HepG2 (cell line): ENCODE measurements at regions not wholly inside any gene's neighbourhood (a gene's known extent, or its start where the extent isn't known, plus 50 kb on each side); places are given as distances from the start of the nearest gene placed in this dataset.

Source experiments
- ATAC-seq: fragments of 200-7000 bp; cut with Tn5 transposase; 3 replicates; pipeline ENCODE4 v1.9.1; 2020; ENCODE audit warnings: mild to moderate bottlenecking, moderate library complexity
- BruUV-seq: library from RNA; stranded (reverse); fragments of 400-500 nt; replicated peaks from 2 replicates; lab custom pipeline; 2021; lab: Mats Ljungman, UMichigan
- CTCF ChIA-PET: fragments of 300-600 bp; formaldehyde crosslinking; extraction: SDS; loops from one replicate; lab custom pipeline; 2021; ENCODE audit warnings: low total read pairs, inconsistent platforms, low intra/inter-chr PET ratio; lab: Yijun Ruan, JAX
- POLR2A ChIA-PET: fragments of 350-600 bp; sonication (Branson Sonifier 250); formaldehyde crosslinking; loops from one replicate; lab custom pipeline; 2020; ENCODE audit warnings: antibody characterized with exemption, inconsistent platforms; lab: Yijun Ruan, JAX
- DNase-seq: peaks from one replicate; pipeline ENCODE4 v3.0.0-alpha.2; 2015; ENCODE audit warnings: low spot score
- FAIRE-seq: peaks from 3 replicates; lab custom pipeline; 2011; peaks lifted over from hg19 to GRCh38; lab: Jason Lieb, UNC
- H2AFZ ChIP-seq: one replicate; pipeline ENCODE4 v1.6.1; 2011; ENCODE audit warnings: low read length, inconsistent platforms
- H3K27ac ChIP-seq: fragments of 300-600 bp; 3 replicates; pipeline ENCODE4 v1.8.0; 2011; ENCODE audit warnings: mixed run types, mild to moderate bottlenecking, mixed read lengths, low read length, inconsistent platforms; ENCODE audit not compliant: insufficient read depth; ENCODE audit errors: extremely low read length
- H3K27me3 ChIP-seq, 2 experiments: fragments of 200-600 bp in 1 of 2; 2 replicates in 1 of 2; 3 replicates in 1 of 2; pipeline versions ENCODE4 v1.6.0 to v1.8.0; 2011; ENCODE audit warnings: low read length in 2 of 2, mild to moderate bottlenecking in 2 of 2, moderate library complexity in 2 of 2, inconsistent platforms in 1 of 2; ENCODE audit not compliant: insufficient read depth in 2 of 2, control insufficient read depth in 1 of 2
- H3K36me3 ChIP-seq, 2 experiments: fragments of 200-600 bp in 1 of 2; replicated peaks in 1 of 2; 2 replicates in 1 of 2; 3 replicates in 1 of 2; pipeline versions ENCODE4 v1.5.1 to v1.8.0; 2011; ENCODE audit warnings: low read length in 2 of 2, inconsistent platforms in 1 of 2; ENCODE audit not compliant: insufficient read depth in 2 of 2, control insufficient read depth in 1 of 2
- H3K4me1 ChIP-seq: 2 replicates; pipeline ENCODE4 v1.5.1; 2012; ENCODE audit warnings: low read length, inconsistent platforms; ENCODE audit not compliant: insufficient read depth
- H3K4me2 ChIP-seq: 2 replicates; pipeline ENCODE4 v1.6.0; 2011; ENCODE audit warnings: low read depth, low read length, inconsistent platforms
- H3K4me3 ChIP-seq, 3 experiments: fragments of 200-600 bp in 1 of 3; sonication (generic), shearing (Covaris generic) in 1 of 3; replicated peaks in 1 of 3; 2 replicates each; pipeline ENCODE4 v1.5.1; 2011 to 2016; ENCODE audit warnings: low read length in 3 of 3, inconsistent platforms in 2 of 3, low read depth in 2 of 3, mild to moderate bottlenecking in 2 of 3, control low read depth in 1 of 3, mixed read lengths in 1 of 3; ENCODE audit not compliant: insufficient read depth in 1 of 3
- H3K79me2 ChIP-seq: one replicate; pipeline ENCODE4 v1.6.1; 2011; ENCODE audit warnings: low read length, inconsistent platforms; ENCODE audit not compliant: insufficient read depth
- H3K9ac ChIP-seq: 2 replicates; pipeline ENCODE4 v1.6.0; 2011; ENCODE audit warnings: mild to moderate bottlenecking, low read depth, low read length, inconsistent platforms; ENCODE audit not compliant: insufficient read depth
- H3K9me3 ChIP-seq: 2 replicates; pipeline ENCODE4 v1.5.1; 2012; ENCODE audit warnings: mild to moderate bottlenecking, low read length
- H4K20me1 ChIP-seq: 2 replicates; pipeline ENCODE4 v1.6.0; 2011; ENCODE audit warnings: inconsistent platforms, mild to moderate bottlenecking, low read length, moderate library complexity; ENCODE audit not compliant: insufficient read depth
- MTA1 ChIP-seq: sonication (generic); formaldehyde crosslinking; IDR thresholded peaks from 2 replicates; pipeline ENCODE4 v1.4.0; 2020; ENCODE audit warnings: missing genetic modification reagents, mild to moderate bottlenecking, borderline replicate concordance
- NCOR1 ChIP-seq: fragments of 200-600 bp; sonication (generic); IDR thresholded peaks from 2 replicates; pipeline ENCODE4 v1.7.0; 2017; ENCODE audit warnings: antibody characterized with exemption, low read length, borderline replicate concordance
- NONO ChIP-seq, 2 experiments: fragments of 450-650 bp in 1 of 2; sonication (generic) in 1 of 2; formaldehyde crosslinking in 1 of 2; IDR thresholded peaks in 1 of 2; conservative IDR thresholded peaks in 1 of 2; 2 replicates each; pipeline versions ENCODE4 v1.6.1 to v1.8.0; 2017 to 2022; ENCODE audit warnings: mild to moderate bottlenecking in 1 of 2, missing genetic modification reagents in 1 of 2, moderate library complexity in 1 of 2
- ZBED4 ChIP-seq: sonication (generic); formaldehyde crosslinking; IDR thresholded peaks from 2 replicates; pipeline ENCODE4 v1.4.0; 2020; ENCODE audit warnings: missing genetic modification reagents, borderline replicate concordance
- ZNF317 ChIP-seq: sonication (generic); formaldehyde crosslinking; IDR thresholded peaks from 2 replicates; pipeline ENCODE4 v1.5.0; 2020; ENCODE audit warnings: mild to moderate bottlenecking, missing genetic modification reagents
- ZNF414 ChIP-seq: sonication (generic); formaldehyde crosslinking; IDR thresholded peaks from 2 replicates; pipeline ENCODE4 v1.5.0; 2020; ENCODE audit warnings: missing genetic modification reagents
- WGBS: methylation state at CpG from one replicate; pipeline ENCODE4 v1.1.6; 2017; ENCODE audit warnings: low lambda C conversion rate; 5-methylcytosine and 5-hydroxymethylcytosine counted together
- in situ Hi-C: cut with HindIII; loops from 2 replicates; pipeline ENCODE4 v1.10.0; 2017; ENCODE audit warnings: low pct_unique_long_range_greater_than_20kb; ENCODE audit not compliant: extremely low pct_ligation_motif_present
- intact Hi-C: fragments of 100-400 bp; cut with micrococcal nuclease; formaldehyde crosslinking; loops from one replicate; pipeline ENCODE4 v1.10.0; 2022; ENCODE audit not compliant: unreplicated experiment
- TF ChIP-seq, protein P1 (sequence below): sonication (generic); formaldehyde crosslinking; IDR thresholded peaks from 2 replicates; pipeline ENCODE4 v1.5.0; 2020; ENCODE audit warnings: missing genetic modification reagents, mild to moderate bottlenecking, borderline replicate concordance
- TF ChIP-seq, protein P2 (sequence below): sonication (generic); formaldehyde crosslinking; IDR thresholded peaks from 2 replicates; pipeline ENCODE4 v1.4.0; 2020; ENCODE audit warnings: missing genetic modification reagents; ENCODE audit errors: not compliant biosample characterization
- TF ChIP-seq, protein P3 (sequence below): sonication (generic); formaldehyde crosslinking; IDR thresholded peaks from 2 replicates; pipeline ENCODE4 v1.4.0; 2020; ENCODE audit warnings: missing genetic modification reagents
- TF ChIP-seq, protein P4 (sequence below): sonication (generic); formaldehyde crosslinking; IDR thresholded peaks from 2 replicates; pipeline ENCODE4 v1.9.0; 2021; ENCODE audit warnings: missing genetic modification reagents, borderline replicate concordance

DNA sequence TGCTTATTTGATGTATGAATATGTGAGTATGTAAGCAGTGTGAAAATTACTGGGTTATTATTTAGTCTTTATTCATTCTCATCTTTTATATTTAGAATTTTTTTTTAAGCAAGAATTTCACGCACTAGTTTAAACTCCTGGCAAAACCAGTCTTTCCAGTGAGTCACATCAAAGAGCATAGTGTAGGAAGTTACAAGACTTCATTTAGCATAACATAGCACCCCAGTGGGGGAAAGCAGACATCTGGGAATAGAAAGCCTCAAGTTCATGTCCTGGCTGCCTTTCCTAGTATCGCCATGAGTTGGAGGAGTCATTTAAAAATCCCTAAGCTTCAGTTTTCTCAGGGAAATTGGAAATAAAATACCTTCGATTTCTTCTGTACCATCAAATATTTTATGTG is 408.3 kb downstream of the NUP35 start:
- ChIA-PET POLR2A (no interaction called here), CTCF (no interaction called here)
- Histone ChIP-seq H2AFZ (no peak overlapping the region), H3K4me2 (no peak overlapping the region), H3K9ac (no peak overlapping the region), H3K9me3 (no peaks in the 10 kb centered on the region), H3K4me3 (no peak overlapping the region), H3K36me3 (no peaks in the 10 kb centered on the region), H4K20me1 (no peaks in the 10 kb centered on the region), H3K4me1 (no peaks in the 10 kb centered on the region), H3K79me2 (no peaks in the 10 kb centered on the region), H3K27me3 (no peaks in the 10 kb centered on the region), H3K27ac (no peak overlapping the region)
- TF ChIP-seq NONO (IDR thresholded peaks at IDR 0.05): no peak
- TF ChIP-seq NONO (CRISPR knock-in tag; conservative IDR thresholded peaks at IDR 0.05): no peak
- TF ChIP-seq, protein P1, sequence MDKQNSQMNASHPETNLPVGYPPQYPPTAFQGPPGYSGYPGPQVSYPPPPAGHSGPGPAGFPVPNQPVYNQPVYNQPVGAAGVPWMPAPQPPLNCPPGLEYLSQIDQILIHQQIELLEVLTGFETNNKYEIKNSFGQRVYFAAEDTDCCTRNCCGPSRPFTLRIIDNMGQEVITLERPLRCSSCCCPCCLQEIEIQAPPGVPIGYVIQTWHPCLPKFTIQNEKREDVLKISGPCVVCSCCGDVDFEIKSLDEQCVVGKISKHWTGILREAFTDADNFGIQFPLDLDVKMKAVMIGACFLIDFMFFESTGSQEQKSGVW (CRISPR knock-in tag): no peak
- no peak for TF ChIP-seq ZNF414 (CRISPR knock-in tag)
- TF ChIP-seq, protein P2, sequence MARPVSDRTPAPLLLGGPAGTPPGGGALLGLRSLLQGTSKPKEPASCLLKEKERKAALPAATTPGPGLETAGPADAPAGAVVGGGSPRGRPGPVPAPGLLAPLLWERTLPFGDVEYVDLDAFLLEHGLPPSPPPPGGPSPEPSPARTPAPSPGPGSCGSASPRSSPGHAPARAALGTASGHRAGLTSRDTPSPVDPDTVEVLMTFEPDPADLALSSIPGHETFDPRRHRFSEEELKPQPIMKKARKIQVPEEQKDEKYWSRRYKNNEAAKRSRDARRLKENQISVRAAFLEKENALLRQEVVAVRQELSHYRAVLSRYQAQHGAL: no peak
- TF ChIP-seq, protein P3, sequence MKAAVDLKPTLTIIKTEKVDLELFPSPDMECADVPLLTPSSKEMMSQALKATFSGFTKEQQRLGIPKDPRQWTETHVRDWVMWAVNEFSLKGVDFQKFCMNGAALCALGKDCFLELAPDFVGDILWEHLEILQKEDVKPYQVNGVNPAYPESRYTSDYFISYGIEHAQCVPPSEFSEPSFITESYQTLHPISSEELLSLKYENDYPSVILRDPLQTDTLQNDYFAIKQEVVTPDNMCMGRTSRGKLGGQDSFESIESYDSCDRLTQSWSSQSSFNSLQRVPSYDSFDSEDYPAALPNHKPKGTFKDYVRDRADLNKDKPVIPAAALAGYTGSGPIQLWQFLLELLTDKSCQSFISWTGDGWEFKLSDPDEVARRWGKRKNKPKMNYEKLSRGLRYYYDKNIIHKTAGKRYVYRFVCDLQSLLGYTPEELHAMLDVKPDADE: no peak
- no peak for TF ChIP-seq ZNF317 (CRISPR knock-in tag)
- TF ChIP-seq, protein P4, sequence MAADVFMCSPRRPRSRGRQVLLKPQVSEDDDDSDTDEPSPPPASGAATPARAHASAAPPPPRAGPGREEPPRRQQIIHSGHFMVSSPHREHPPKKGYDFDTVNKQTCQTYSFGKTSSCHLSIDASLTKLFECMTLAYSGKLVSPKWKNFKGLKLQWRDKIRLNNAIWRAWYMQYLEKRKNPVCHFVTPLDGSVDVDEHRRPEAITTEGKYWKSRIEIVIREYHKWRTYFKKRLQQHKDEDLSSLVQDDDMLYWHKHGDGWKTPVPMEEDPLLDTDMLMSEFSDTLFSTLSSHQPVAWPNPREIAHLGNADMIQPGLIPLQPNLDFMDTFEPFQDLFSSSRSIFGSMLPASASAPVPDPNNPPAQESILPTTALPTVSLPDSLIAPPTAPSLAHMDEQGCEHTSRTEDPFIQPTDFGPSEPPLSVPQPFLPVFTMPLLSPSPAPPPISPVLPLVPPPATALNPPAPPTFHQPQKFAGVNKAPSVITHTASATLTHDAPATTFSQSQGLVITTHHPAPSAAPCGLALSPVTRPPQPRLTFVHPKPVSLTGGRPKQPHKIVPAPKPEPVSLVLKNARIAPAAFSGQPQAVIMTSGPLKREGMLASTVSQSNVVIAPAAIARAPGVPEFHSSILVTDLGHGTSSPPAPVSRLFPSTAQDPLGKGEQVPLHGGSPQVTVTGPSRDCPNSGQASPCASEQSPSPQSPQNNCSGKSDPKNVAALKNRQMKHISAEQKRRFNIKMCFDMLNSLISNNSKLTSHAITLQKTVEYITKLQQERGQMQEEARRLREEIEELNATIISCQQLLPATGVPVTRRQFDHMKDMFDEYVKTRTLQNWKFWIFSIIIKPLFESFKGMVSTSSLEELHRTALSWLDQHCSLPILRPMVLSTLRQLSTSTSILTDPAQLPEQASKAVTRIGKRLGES (CRISPR knock-in tag): no peak
- TF ChIP-seq NCOR1: no peak
- no peak for TF ChIP-seq ZBED4
- no peak for TF ChIP-seq MTA1 (CRISPR knock-in tag)
- DNase-seq: no peak
- in situ Hi-C loops (no loop called here), intact Hi-C loops (no loop called here)
- BruUV-seq: no TSS peak
- WGBS: 13% methylated on average over 3 of the region's 3 CpGs
- FAIRE-seq: no peak
- ATAC-seq: no peak
